NB4 (cell line): ENCODE measurements at regions not wholly inside any gene's neighbourhood (a gene's known extent, or its start where the extent isn't known, plus 50 kb on each side); places are given as distances from the start of the nearest gene placed in this dataset.

Source experiments
- CTCF ChIP-seq: IDR thresholded peaks from one replicate; pipeline ENCODE4 v1.5.1; 2012; ENCODE audit warnings: low read depth, low read length
- POLR2A ChIP-seq: IDR thresholded peaks from 2 replicates; pipeline ENCODE4 v1.6.1; 2011; ENCODE audit warnings: mild to moderate bottlenecking; ENCODE audit not compliant: insufficient read length; ENCODE audit errors: extremely low read depth

GRCh38 chr9:91033797-91034196 lies 232.2 kb downstream of the SYK start:
- TF ChIP-seq CTCF, result peak; percentile 69
- no peak for TF ChIP-seq POLR2A
